NCI-H526 treated with DMSO at 0.1 percent for 48 hours (cell line): ENCODE measurements at regions not wholly inside any gene's neighbourhood (a gene's known extent, or its start where the extent isn't known, plus 50 kb on each side); places are given as distances from the start of the nearest gene placed in this dataset.

Source experiments
- DNase-seq: peaks from one replicate; lab custom pipeline; 2025; lab: John Stamatoyannopoulos, UW

- DNase-seq, result no peak
Observed at GRCh38 chr2:20914087-20914486, 91.2 kb upstream of the LDAH start.

- no peak for DNase-seq
Observed at GRCh38 chr2:20913491-20913890, 90.6 kb upstream of the LDAH start.

GRCh38 chr2:20900052-20900636 lies 77.2 kb upstream of the LDAH start:
- DNase-seq, result no peak

GRCh38 chr2:20897874-20898453 lies 75.1 kb upstream of the LDAH start:
- no peak for DNase-seq

GRCh38 chr2:20897047-20897446 lies 74.1 kb upstream of the LDAH start:
- DNase-seq, result no peak

GRCh38 chr2:20884829-20885228 lies 61.9 kb upstream of the LDAH start:
- DNase-seq, result no peak

- DNase-seq, result no peak
Observed at GRCh38 chr2:20882466-20883170, 59.7 kb upstream of the LDAH start.

GRCh38 chr2:20880221-20880771 lies 57.4 kb upstream of the LDAH start:
- no peak for DNase-seq

- no peak for DNase-seq
Observed at GRCh38 chr2:20879221-20879620, 56.3 kb upstream of the LDAH start.

- DNase-seq, result no peak
Observed at GRCh38 chr2:20877960-20878359, 55.1 kb upstream of the LDAH start.
